GM12865 (cell line): ENCODE measurements at regions not wholly inside any gene's neighbourhood (a gene's known extent, or its start where the extent isn't known, plus 50 kb on each side); places are given as distances from the start of the nearest gene placed in this dataset.

Source experiments
- DNase-seq: peaks from one replicate; pipeline ENCODE4 v3.0.0; 2010; ENCODE audit warnings: low read depth
- H3K4me3 ChIP-seq: 2 replicates; pipeline ENCODE4 v1.5.1; 2011; ENCODE audit warnings: mild to moderate bottlenecking, low read depth, low read length, control low read depth
- TF ChIP-seq, protein P1 (sequence below): IDR thresholded peaks from 2 replicates; pipeline ENCODE4 v1.5.1; 2011; ENCODE audit warnings: low read length, control low read depth, low read depth, inconsistent platforms; ENCODE audit not compliant: insufficient read depth; ENCODE audit errors: missing control alignments

DNA sequence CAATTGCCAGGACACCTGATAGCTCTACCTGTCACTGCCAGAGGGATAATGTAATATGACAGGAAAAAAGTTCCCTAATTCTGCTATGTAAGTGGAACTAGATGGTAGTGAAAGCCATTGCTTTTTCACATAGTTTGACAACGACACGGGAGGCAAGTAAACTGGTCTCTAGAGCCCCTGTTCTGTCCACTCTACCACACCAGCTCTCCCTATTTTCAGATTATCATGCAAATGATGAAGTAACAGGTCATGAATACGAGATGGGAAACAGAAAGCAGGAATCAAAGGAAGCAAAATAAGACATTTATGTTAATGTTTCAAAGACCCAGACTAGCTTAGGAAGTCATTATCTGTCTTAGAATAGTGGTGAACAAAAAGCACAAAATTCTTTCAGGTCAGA, 56.2 kb downstream of the TAF11L14 start:
- DNase-seq, result no peak
- no peak overlapping the region for H3K4me3 ChIP-seq
- TF ChIP-seq, protein P1, sequence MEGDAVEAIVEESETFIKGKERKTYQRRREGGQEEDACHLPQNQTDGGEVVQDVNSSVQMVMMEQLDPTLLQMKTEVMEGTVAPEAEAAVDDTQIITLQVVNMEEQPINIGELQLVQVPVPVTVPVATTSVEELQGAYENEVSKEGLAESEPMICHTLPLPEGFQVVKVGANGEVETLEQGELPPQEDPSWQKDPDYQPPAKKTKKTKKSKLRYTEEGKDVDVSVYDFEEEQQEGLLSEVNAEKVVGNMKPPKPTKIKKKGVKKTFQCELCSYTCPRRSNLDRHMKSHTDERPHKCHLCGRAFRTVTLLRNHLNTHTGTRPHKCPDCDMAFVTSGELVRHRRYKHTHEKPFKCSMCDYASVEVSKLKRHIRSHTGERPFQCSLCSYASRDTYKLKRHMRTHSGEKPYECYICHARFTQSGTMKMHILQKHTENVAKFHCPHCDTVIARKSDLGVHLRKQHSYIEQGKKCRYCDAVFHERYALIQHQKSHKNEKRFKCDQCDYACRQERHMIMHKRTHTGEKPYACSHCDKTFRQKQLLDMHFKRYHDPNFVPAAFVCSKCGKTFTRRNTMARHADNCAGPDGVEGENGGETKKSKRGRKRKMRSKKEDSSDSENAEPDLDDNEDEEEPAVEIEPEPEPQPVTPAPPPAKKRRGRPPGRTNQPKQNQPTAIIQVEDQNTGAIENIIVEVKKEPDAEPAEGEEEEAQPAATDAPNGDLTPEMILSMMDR, result no peak

DNA sequence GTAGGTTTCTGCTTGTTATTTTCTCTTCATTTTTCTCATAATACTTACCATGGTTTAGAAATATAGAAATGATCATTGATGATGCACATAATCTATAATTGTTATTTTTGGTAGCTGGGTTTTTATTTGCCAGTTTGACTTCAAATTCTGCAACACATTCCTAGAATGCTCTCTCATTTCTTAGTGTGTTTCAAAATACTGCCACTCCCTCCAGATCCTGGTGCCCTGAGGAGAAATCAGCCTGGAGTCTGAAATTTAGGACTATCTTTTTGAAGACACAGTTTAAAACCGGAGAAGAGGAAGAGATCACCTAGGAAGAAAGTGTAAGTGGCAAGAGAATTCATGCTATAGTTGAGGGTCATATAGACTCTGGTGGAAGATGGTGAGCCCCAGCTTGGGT, 57.5 kb downstream of the TAF11L14 start:
- no peak overlapping the region for H3K4me3 ChIP-seq
- TF ChIP-seq, protein P1, result no peak
- no peak for DNase-seq

DNA sequence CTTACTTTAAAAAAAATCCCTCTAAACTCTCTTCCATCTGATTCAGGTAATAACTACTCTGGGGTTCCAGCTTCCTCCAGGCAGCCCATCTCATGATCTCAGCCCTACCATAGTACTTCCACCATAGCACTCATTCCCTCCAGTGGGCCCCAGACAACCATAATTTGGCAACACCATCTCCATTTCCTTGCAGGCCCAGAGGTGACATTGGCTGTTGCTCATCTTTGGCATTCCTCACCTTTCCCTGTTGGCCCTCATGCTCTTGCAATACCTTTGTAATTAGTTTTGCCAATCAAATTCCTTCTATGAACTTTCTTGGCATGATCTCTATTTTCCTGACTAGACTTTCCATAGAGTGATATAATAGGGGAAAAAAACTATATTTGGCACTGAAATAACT, 60.1 kb downstream of the TAF11L14 start:
- H3K4me3 ChIP-seq, result no peak overlapping the region
- TF ChIP-seq, protein P1, result no peak
- DNase-seq, result no peak

DNA sequence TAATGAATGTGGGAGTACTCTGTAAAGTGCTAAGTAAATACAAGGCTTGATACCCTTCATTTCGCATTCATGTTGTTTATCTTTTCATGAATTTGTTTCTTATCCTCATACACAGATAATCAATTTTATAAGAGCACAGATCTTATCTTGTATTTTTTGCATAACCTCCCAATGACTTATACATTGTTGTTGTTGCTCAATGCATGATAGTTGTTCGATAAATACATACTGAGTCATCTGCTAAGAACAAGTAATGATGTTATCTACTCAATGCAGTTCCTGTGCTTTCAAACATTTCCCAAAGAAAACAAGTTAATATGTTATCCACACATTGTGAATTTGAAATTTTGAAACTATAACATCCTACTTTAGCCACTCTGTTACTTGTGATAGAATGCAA, 60.7 kb downstream of the TAF11L14 start:
- TF ChIP-seq, protein P1, result no peak
- no peak for DNase-seq

DNA sequence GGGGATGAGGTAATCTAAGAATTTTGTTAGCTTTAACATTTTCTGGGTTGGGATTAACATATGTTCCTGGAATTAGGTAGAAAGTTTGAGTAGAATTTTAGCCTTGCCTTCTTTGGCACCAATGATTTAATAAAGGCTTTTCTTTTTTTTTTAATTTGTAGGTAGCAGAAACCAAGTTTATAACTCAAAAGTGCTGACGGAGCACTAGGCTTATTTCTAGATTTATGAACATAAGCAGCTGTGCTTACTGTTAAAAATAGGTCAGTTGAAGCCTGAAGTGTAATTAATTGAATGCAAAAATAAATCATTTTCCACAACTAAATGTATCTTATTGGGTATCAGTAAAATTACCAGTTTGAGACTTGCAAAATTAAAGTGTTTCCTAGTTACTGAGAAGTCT, 62.4 kb downstream of the TAF11L14 start:
- no peak for DNase-seq
- no peak overlapping the region for H3K4me3 ChIP-seq
- TF ChIP-seq, protein P1, result no peak

More for the DNA sequence above, 60.7 kb downstream of the TAF11L14 start:
- no peak overlapping the region for H3K4me3 ChIP-seq

DNA sequence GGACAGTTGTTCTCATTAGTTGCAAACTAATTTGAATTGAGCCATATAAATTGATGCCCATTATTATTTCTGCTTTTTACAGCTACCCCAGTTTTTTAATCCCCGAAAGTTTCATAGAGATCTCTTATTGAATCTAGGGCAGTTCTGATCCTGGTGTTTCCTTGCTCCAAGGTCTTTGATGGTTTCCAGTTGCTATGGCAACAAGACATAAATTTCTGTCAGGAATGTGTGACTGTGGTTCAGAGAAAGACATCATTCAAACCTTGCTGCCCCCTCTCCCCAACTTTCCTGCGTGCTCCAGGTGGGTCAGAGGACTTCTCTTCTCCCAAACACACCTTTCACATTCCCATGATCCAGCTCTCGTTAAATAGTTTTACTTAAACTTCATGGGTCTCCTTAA, 63.4 kb downstream of the TAF11L14 start:
- H3K4me3 ChIP-seq, result no peak overlapping the region
- TF ChIP-seq, protein P1, result no peak
- no peak for DNase-seq

DNA sequence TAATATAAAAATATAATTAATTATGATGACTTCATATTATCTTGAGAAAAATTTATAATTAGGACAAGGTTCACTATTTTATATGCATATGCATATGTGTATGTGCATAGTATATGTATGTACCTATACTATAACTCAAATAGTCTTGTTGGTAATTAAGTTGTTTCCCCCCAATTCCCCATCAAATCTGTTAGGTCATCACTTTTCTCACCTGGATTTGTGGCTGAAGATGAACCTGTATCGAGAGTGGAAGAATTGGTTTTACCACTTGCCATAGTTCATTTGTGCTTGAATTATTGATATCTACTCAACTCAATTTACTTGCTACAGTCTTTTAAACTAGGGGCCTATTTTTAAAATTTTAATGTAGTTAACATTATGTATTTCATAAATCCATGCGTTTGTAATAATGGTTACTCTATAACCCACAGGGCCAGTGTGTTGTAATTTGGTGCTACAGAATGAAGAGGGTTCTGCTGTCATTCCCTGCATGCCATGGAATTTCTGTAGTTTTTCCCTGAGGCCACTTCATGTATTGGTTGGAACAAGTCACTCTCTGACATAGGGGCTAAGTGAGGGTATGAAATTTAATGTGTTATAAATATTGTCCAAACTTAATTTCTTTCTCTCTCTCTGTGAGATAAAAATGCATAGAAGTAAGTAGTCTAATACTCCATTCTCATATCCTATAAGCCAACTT, 74.9 kb downstream of the TAF11L14 start:
- no peak for DNase-seq
- no peak overlapping the region for H3K4me3 ChIP-seq
- TF ChIP-seq, protein P1, result no peak
